Kidney epithelial cell (primary cell): ENCODE measurements at regions not wholly inside any gene's neighbourhood (a gene's known extent, or its start where the extent isn't known, plus 50 kb on each side); places are given as distances from the start of the nearest gene placed in this dataset.

Source experiments
- DNase-seq: peaks from one replicate; pipeline ENCODE4 v3.0.0-alpha.2; 2010; ENCODE audit warnings: low read depth
- H3K27me3 ChIP-seq: 2 replicates; pipeline ENCODE4 v1.6.0; 2011; ENCODE audit warnings: low read length; ENCODE audit not compliant: control insufficient read depth, insufficient read depth
- H3K36me3 ChIP-seq: 2 replicates; pipeline ENCODE4 v1.5.1; 2011; ENCODE audit warnings: low read length; ENCODE audit not compliant: control insufficient read depth, insufficient read depth
- H3K4me3 ChIP-seq: 2 replicates; pipeline ENCODE4 v1.5.1; 2011; ENCODE audit warnings: low read depth, mild to moderate bottlenecking, control low read depth, low read length
- CTCF ChIP-seq: IDR thresholded peaks from 2 replicates; pipeline ENCODE4 v1.5.1; 2011; ENCODE audit warnings: mild to moderate bottlenecking, moderate library complexity, low read length, control low read depth, inconsistent platforms; ENCODE audit not compliant: insufficient read depth, poor library complexity, severe bottlenecking

GRCh38 chr4:58515226-58515625 lies 1405.0 kb upstream of the IGFBP7 start:
- H3K4me3 ChIP-seq, result no peak overlapping the region
- DNase-seq, result no peak
- H3K27me3 ChIP-seq, result no peaks in the 10 kb centered on the region
- no peak for TF ChIP-seq CTCF
- no peaks in the 10 kb centered on the region for H3K36me3 ChIP-seq

GRCh38 chr4:58514299-58514698 lies 1404.1 kb upstream of the IGFBP7 start:
- Histone ChIP-seq H3K4me3 (no peak overlapping the region), H3K27me3 (no peaks in the 10 kb centered on the region), H3K36me3 (no peaks in the 10 kb centered on the region)
- DNase-seq, result no peak
- no peak for TF ChIP-seq CTCF

DNA sequence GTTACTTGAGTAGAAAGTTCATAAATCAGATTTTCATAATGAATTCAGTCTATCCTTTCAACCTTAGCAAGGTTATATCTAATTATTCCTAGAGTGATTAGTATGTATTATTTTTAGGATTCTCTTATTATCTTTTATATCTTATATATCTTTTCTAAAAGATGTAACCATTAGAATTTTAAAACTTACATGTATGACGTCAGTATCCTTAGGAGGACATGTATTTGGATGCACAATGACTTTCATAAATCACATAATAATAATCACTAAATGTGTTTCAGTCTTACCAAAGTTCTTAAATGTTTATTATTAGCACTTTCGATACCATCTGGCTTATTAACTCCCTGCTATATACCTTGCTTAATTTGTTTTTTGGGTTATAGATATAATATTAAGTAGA lies 1400.5 kb upstream of the IGFBP7 start:
- Histone ChIP-seq H3K4me3 (no peak overlapping the region), H3K27me3 (no peaks in the 10 kb centered on the region), H3K36me3 (no peaks in the 10 kb centered on the region)
- no peak for TF ChIP-seq CTCF
- DNase-seq, result no peak

DNA sequence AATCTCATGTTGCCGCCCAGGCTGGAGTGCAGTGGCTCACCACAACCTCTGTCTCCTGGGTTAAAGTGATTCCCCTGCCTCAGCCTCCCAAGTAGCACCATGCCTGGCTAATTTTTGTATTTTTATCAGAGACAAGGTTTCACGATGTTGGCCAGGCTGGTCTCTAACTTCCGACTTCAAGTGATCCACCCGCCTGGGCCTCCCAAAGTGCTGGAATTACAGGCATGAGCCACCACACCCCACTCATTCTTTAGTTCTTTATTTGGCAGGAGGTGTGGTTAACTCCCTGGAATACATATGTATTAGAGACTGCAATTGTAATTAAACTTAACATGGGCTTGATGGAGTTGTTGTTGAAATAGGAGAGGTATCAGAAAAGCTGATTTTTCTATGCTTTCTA lies 1396.9 kb upstream of the IGFBP7 start:
- H3K36me3 ChIP-seq, result no peaks in the 10 kb centered on the region
- TF ChIP-seq CTCF, result no peak
- no peak for DNase-seq
- H3K4me3 ChIP-seq, result no peak overlapping the region
- H3K27me3 ChIP-seq, result no peaks in the 10 kb centered on the region

DNA sequence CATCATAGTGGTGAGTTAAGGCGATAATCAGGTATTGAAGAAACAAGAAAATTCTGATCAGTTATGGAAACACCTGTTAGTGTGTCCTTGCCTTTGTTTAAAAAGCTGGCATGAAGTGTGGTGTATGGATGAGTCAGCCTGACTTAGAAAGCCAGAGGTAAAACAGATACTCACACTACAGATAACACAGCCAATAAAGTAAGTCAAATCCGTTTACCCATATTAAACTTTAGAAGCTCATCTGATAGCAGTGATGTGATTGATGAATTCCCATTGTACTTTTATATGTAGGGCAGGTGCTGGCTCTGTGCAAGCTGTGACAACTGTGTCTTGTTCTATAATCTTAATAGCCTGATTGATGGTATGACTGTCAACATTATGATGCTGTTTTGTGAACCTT lies 1392.7 kb upstream of the IGFBP7 start:
- no peak for DNase-seq

More for the DNA sequence above, 1392.7 kb upstream of the IGFBP7 start:
- Histone ChIP-seq H3K4me3 (no peak overlapping the region), H3K36me3 (no peaks in the 10 kb centered on the region), H3K27me3 (no peaks in the 10 kb centered on the region)
- TF ChIP-seq CTCF, result no peak
